NCI-H2196 (cell line): ENCODE measurements at regions not wholly inside any gene's neighbourhood (a gene's known extent, or its start where the extent isn't known, plus 50 kb on each side); places are given as distances from the start of the nearest gene placed in this dataset.
"Not testable (repeated sequence)": the region's sequence is repeated elsewhere in the genome, so short reads cannot be mapped to it uniquely, and the experiment has no call there.

ENCODE experiments used
- DNase-seq: peaks from one replicate; lab custom pipeline; 2025; ENCODE audit not compliant: unreplicated experiment; lab: John Stamatoyannopoulos, UW

DNA sequence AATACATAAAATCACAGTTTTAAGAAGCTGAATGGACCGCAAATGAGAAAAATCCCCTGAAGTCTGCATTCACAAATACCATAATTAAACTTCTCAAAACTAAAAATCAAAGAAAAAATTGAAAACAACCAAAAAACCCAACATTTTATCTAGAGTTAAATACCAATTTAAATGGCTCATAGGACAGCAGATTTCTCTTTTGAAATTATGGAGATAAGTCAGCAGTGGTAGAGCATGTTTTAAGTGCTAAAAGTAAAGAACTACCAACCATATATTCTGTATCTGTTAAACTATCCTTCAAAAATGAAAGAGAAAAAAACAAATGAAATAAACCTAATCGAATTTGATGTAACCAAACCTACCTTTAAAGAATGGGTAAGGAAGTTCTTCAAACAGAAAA is 862.8 kb downstream of the TAF11L14 start:
- no peak for DNase-seq

DNA sequence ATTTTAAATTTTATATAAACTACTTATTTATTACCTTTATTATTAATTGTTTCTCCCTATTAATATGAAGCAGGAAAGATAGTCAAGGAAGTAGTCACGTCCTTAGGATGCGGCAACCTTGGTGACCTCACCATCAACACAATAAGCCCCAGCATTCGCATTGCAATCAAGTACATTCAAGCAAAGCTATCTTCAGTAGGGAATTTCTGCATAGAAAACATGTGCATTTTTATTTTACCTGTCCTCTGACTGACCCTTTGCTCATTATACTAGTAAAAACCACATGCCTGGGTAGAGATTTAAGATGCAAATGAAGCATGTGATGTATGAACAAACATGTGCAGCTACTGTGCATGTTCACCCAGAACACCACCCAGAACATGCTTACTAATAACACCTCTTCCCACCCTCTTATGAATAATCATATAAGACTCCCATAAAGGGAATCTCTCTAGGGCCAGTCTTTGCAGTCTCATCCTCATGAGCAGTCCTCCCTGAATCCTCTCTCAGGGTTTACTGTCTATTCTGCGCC is 869.6 kb downstream of the TAF11L14 start:
- DNase-seq = no peak

- DNase-seq = no peak
Observed at GRCh38 chr5:18507114-18507513, 872.9 kb downstream of the TAF11L14 start.

- DNase-seq = no peak
Observed at GRCh38 chr5:18517641-18518380, 883.6 kb downstream of the TAF11L14 start.

DNA sequence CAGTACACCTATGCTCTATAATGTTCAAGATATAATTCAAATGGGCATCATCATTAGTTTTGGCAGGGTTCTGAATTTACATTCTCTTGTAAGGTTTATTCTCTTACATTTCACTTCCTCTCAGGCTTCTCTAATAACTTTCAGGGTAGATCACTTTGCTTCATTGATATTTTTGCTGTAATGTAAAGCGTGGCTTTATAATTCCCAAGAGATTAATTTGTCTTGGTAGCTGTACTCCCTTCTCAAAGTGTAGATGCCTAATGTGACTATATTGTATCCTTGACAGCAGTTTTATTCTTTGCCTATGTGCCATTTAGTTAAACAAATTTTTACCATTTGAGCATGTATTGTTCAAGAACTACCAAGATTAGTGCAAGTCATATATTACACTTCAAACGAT is 889.1 kb downstream of the TAF11L14 start:
- no peak for DNase-seq

GRCh38 chr5:18526792-18527405 is 892.6 kb downstream of the TAF11L14 start:
- no peak for DNase-seq

DNA sequence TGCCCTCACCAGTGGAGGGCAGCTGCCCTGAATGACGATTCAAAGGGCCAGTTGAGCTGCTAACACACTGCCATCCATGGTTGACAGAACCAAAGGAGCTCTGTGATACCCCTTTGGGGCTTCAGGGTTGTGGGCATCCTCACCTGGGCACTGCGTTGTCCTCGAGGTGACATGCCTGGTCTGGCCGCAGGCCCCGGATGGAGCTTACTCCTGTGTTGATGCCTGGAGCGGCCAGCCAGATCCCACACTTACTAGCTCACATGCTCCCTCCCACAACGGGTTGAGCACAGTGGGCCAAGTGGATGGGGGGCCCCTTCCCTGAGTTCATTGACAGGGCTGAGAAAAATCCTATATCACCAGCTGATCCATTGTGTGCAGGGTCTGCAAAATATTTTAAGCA is 898.9 kb downstream of the TAF11L14 start:
- no peak for DNase-seq

GRCh38 chr5:18534119-18534518 is 899.9 kb downstream of the TAF11L14 start:
- DNase-seq = no peak

DNA sequence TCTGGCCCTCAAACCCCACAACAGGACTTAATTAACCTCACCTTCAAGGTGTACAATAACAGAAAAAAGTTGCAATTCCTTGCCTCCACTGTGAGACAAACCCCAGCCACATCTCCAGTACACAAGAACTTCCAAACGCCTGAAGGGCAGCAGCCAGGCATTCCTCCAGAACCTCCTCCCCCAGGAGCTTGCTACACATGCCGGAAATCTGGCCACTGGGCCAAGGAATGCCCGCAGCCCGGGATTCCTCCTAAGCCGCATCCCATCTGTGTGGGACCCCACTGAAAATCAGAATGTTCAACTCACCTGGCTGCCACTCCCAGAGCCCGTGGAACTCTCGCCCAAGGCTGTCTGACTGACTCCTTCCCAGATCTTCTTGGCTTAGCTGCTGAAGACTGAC is 901.5 kb downstream of the TAF11L14 start:
- not testable (repeated sequence) for DNase-seq

DNA sequence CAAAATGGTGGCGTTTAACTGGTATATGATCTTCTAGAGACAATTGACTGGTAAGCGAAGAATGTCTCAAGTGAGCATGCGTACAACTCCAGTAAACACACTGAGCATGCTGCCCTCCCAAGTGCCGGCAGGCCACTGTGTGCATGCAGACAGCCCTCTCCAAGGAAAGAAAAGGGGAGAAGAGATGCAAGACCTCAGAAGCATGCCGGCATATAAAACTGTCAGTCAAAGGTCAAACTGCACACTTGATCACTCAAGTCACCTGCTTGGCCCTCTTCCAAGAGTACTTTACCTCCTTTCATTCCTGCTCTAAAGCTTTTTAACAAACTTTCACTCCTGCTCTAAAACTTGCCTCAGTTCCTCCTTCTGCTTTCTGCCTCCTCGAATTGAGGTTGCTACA is 910.2 kb downstream of the TAF11L14 start:
- no peak for DNase-seq

- no peak for DNase-seq
Observed at GRCh38 chr5:18546591-18546990, 912.3 kb downstream of the TAF11L14 start.

- DNase-seq = no peak
Observed at GRCh38 chr5:18551716-18552115, 917.5 kb downstream of the TAF11L14 start.

DNA sequence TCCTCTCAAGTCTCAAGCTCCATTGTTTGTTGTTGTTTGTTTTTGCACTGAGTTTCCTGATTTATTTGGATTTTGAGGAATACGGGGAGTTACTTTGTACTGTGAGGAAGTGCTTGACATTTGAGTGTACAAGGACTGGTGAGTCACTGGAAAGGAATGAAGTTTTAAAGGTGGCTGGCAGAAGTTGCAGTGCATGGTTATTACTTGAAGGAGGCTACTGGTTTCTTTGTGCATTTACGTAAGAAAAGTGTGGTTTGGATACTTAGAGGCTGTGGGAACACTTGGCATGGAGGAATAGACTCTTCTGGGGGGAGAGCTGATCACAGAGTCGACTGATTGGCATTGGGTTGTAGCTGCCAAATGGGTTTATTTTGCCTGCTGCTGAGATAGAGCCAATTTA is 919.0 kb downstream of the TAF11L14 start:
- DNase-seq = no peak

- DNase-seq = no peak
Observed at GRCh38 chr5:18560602-18561001, 926.3 kb downstream of the TAF11L14 start.

DNA sequence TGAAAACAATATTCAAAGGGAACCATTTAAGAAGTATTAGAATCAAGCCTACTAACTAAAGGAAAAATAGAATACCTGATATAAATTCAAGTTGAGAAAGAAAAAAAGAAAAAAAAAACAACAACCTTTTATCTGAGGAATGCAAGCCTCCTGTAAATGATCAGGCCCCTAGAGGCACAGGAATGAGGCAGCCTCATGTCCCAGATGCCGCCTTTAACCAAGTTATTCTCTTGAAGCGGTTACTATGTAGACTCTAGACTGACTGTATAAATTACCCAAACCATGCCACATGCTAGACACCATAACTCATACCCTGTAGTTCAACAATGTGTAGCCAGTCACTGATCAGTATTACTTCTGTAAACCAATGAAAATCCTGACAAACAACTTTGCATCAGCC is 929.6 kb downstream of the TAF11L14 start:
- no peak for DNase-seq

GRCh38 chr5:18566671-18567070 is 932.4 kb downstream of the TAF11L14 start:
- no peak for DNase-seq

GRCh38 chr5:18576586-18576985 is 942.3 kb downstream of the TAF11L14 start:
- DNase-seq = no peak

GRCh38 chr5:18601185-18601584 is 966.9 kb downstream of the TAF11L14 start:
- DNase-seq = no peak

DNA sequence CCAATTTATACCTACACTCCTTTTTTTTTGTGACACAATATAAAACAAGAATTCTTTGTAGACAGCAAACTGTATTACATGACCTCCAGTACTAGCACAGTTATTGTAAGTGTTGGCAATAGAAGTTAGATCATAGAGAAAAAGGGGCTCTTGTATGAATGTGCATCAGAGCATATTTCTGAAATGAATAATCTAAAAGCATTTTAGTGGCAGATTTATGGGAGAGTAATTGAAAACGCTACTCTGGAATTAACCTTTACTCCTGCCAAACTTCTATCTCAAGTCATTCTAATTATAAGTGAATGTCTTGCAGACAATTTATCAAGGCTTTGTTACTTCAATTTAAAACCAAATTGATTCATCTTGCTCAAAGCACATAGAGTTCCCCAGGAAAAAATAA is 968.1 kb downstream of the TAF11L14 start:
- no peak for DNase-seq

DNA sequence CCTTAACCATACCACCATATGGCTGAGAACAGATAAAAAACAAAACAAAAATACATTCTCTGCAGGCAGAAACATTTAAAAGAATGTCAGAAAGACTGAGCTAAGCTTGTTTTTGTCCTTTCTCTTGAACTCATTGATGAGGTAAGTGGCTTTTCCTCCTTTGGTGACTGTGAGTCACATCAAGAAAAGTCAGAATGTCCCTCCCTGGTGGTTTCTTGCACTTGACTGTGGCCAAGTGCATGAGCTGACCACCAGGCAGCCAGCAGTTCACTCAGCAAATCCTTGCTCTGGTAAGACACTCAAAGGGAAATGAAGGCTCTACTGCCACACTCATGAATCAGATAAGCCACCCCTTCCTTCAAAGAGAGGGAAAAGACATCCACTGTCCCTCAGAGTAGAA is 970.9 kb downstream of the TAF11L14 start:
- no peak for DNase-seq

DNA sequence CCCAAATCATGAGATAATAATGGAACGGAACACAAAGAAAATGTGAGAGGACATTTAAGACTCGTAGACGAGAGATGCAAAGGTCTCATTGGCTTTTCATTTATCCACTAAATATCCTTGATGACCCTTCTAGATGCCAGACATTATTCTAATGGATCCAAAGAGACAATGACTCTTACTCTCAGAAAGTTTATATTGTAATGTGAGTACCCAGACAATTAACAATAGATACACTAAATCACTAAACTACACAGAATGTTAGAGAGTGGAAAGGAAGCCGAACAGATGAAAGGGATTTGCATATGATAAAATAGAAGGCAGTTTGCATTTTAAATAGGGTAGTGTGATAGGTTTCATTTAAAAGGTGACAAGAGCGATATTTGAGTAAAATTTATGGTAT is 973.3 kb downstream of the TAF11L14 start:
- no peak for DNase-seq

- DNase-seq = not testable (repeated sequence)
Observed at GRCh38 chr5:18617191-18617590, 982.9 kb downstream of the TAF11L14 start.
